ENCODE measurements at regions not wholly inside any gene's neighbourhood (a gene's known extent, or its start where the extent isn't known, plus 50 kb on each side); places are given as distances from the start of the nearest gene placed in this dataset.

GRCh38 chr5:175765858-175766257 is 105.5 kb upstream of the CPLX2 start:
- DNase-seq (ENCODE audit: low spot score) (no peak), ATAC-seq (no peak)
- Mint-ChIP-seq H3K4me3 (no peak overlapping the region), H3K9me3 (peaks cover 4% of the 10 kb centered on the region), H3K27ac (no peak overlapping the region), H3K36me3 (peaks cover 9% of the 10 kb centered on the region), H3K27me3 (peaks cover 33 to 34% of the 10 kb centered on the region in 2 donors), H3K4me1 (ENCODE audit: low read depth in 2 of 2) (peaks cover 0 to 4% of the 10 kb centered on the region in 2 donors)

GRCh38 chr5:175766963-175767362 is 104.4 kb upstream of the CPLX2 start:
- H3K36me3 Mint-ChIP-seq = peaks cover 9% of the 10 kb centered on the region
- peaks cover 0 to 4% of the 10 kb centered on the region in 2 donors for H3K4me1 Mint-ChIP-seq (ENCODE audit: low read depth in 2 of 2)
- H3K27ac Mint-ChIP-seq = no peak overlapping the region
- H3K27me3 Mint-ChIP-seq = peaks cover 38 to 45% of the 10 kb centered on the region in 2 donors
- H3K4me3 Mint-ChIP-seq = no peak overlapping the region
- ATAC-seq (no peak), DNase-seq (ENCODE audit: low spot score) (no peak)
- H3K9me3 Mint-ChIP-seq = peaks cover 4% of the 10 kb centered on the region

GRCh38 chr5:175772747-175773533 is 98.4 kb upstream of the CPLX2 start:
- DNase-seq (ENCODE audit: low spot score) = no peak
- Mint-ChIP-seq H3K27me3 (peaks cover 35 to 56% of the 10 kb centered on the region in 2 donors), H3K9me3 (peaks cover 2% of the 10 kb centered on the region), H3K4me3 (no peak overlapping the region), H3K27ac (no peak overlapping the region), H3K4me1 (ENCODE audit: low read depth in 2 of 2) (no peaks in the 10 kb centered on the region), H3K36me3 (peaks cover 3% of the 10 kb centered on the region)
- no peak for ATAC-seq

- Mint-ChIP-seq H3K27ac (no peak overlapping the region), H3K36me3 (no peaks in the 10 kb centered on the region), H3K27me3 (peaks cover 32 to 49% of the 10 kb centered on the region in 2 donors)
Observed at GRCh38 chr5:175773534-175774070, 97.8 kb upstream of the CPLX2 start.

GRCh38 chr5:175775416-175775815 is 96.0 kb upstream of the CPLX2 start:
- no peak overlapping the region for H3K27ac Mint-ChIP-seq
- no peak for DNase-seq (ENCODE audit: low spot score)
- no peaks in the 10 kb centered on the region for H3K4me1 Mint-ChIP-seq (ENCODE audit: low read depth in 2 of 2)
- H3K27me3 Mint-ChIP-seq = peaks cover 36 to 49% of the 10 kb centered on the region in 2 donors
- no peaks in the 10 kb centered on the region for H3K36me3 Mint-ChIP-seq
- ATAC-seq = no peak
- no peak overlapping the region for H3K4me3 Mint-ChIP-seq
- H3K9me3 Mint-ChIP-seq = no peaks in the 10 kb centered on the region

More at GRCh38 chr5:175773534-175774070, 97.8 kb upstream of the CPLX2 start:
- ATAC-seq (no peak), DNase-seq (ENCODE audit: low spot score) (no peak)
- H3K9me3 Mint-ChIP-seq = no peaks in the 10 kb centered on the region
- no peak overlapping the region for H3K4me3 Mint-ChIP-seq
- H3K4me1 Mint-ChIP-seq (ENCODE audit: low read depth in 2 of 2) = no peaks in the 10 kb centered on the region

GRCh38 chr5:175778951-175779503 is 92.4 kb upstream of the CPLX2 start:
- Mint-ChIP-seq H3K9me3 (no peaks in the 10 kb centered on the region), H3K4me1 (ENCODE audit: low read depth in 2 of 2) (no peaks in the 10 kb centered on the region), H3K36me3 (no peaks in the 10 kb centered on the region), H3K4me3 (no peak overlapping the region), H3K27ac (no peak overlapping the region), H3K27me3 (peaks cover 33 to 45% of the 10 kb centered on the region in 2 donors)
- ATAC-seq (peak in 1 of 2 donors; percentile 15), DNase-seq (ENCODE audit: low spot score) (no peak)

- Mint-ChIP-seq H3K27me3 (peaks cover 31 to 56% of the 10 kb centered on the region in 2 donors), H3K4me1 (ENCODE audit: low read depth in 2 of 2) (no peaks in the 10 kb centered on the region), H3K9me3 (no peaks in the 10 kb centered on the region), H3K4me3 (no peak overlapping the region), H3K36me3 (no peaks in the 10 kb centered on the region), H3K27ac (no peak overlapping the region)
- DNase-seq (ENCODE audit: low spot score) (no peak), ATAC-seq (no peak)
Observed at GRCh38 chr5:175783739-175784138, 87.6 kb upstream of the CPLX2 start.

- ATAC-seq (no peak), DNase-seq (ENCODE audit: low spot score) (no peak)
- no peak overlapping the region for H3K4me3 Mint-ChIP-seq
- peaks cover 31 to 59% of the 10 kb centered on the region in 2 donors for H3K27me3 Mint-ChIP-seq
- H3K36me3 Mint-ChIP-seq = no peaks in the 10 kb centered on the region
- H3K27ac Mint-ChIP-seq = no peak overlapping the region
- H3K9me3 Mint-ChIP-seq = no peaks in the 10 kb centered on the region
- H3K4me1 Mint-ChIP-seq (ENCODE audit: low read depth in 2 of 2) = no peaks in the 10 kb centered on the region
Observed at GRCh38 chr5:175784230-175784629, 87.1 kb upstream of the CPLX2 start.

- no peak for DNase-seq (ENCODE audit: low spot score)
- no peak for ATAC-seq
Observed at GRCh38 chr5:175785681-175786080, 85.7 kb upstream of the CPLX2 start.

GRCh38 chr5:175788155-175788787 is 83.1 kb upstream of the CPLX2 start:
- Mint-ChIP-seq H3K4me1 (ENCODE audit: low read depth in 2 of 2) (no peaks in the 10 kb centered on the region), H3K4me3 (no peak overlapping the region), H3K27me3 (peaks cover 27 to 56% of the 10 kb centered on the region in 2 donors), H3K9me3 (no peaks in the 10 kb centered on the region), H3K27ac (no peak overlapping the region), H3K36me3 (no peaks in the 10 kb centered on the region)
- no peak for ATAC-seq
- no peak for DNase-seq (ENCODE audit: low spot score)

More at GRCh38 chr5:175785681-175786080, 85.7 kb upstream of the CPLX2 start:
- H3K4me3 Mint-ChIP-seq = no peak overlapping the region
- no peaks in the 10 kb centered on the region for H3K36me3 Mint-ChIP-seq
- no peaks in the 10 kb centered on the region for H3K9me3 Mint-ChIP-seq
- H3K27ac Mint-ChIP-seq = no peak overlapping the region
- H3K4me1 Mint-ChIP-seq (ENCODE audit: low read depth in 2 of 2) = no peaks in the 10 kb centered on the region
- H3K27me3 Mint-ChIP-seq = peaks cover 29 to 57% of the 10 kb centered on the region in 2 donors

- Mint-ChIP-seq H3K27ac (no peak overlapping the region), H3K4me1 (ENCODE audit: low read depth in 2 of 2) (no peaks in the 10 kb centered on the region), H3K9me3 (no peaks in the 10 kb centered on the region), H3K36me3 (no peaks in the 10 kb centered on the region), H3K27me3 (peaks cover 33 to 61% of the 10 kb centered on the region in 2 donors), H3K4me3 (no peak overlapping the region)
- DNase-seq (ENCODE audit: low spot score) (no peak), ATAC-seq (no peak)
Observed at GRCh38 chr5:175789670-175790069, 81.7 kb upstream of the CPLX2 start.

- DNase-seq (ENCODE audit: low spot score) = no peak
- Mint-ChIP-seq H3K36me3 (peaks cover 3% of the 10 kb centered on the region), H3K27me3 (peaks cover 36 to 70% of the 10 kb centered on the region in 2 donors), H3K4me3 (no peak overlapping the region), H3K4me1 (ENCODE audit: low read depth in 2 of 2) (peaks cover 0 to 2% of the 10 kb centered on the region in 2 donors), H3K27ac (no peak overlapping the region), H3K9me3 (no peaks in the 10 kb centered on the region)
- no peak for ATAC-seq
Observed at GRCh38 chr5:175790796-175791195, 80.6 kb upstream of the CPLX2 start.

- peaks cover 0 to 9% of the 10 kb centered on the region in 2 donors for H3K4me1 Mint-ChIP-seq (ENCODE audit: low read depth in 2 of 2)
- H3K27ac Mint-ChIP-seq = no peak overlapping the region
- H3K36me3 Mint-ChIP-seq = peaks cover 6% of the 10 kb centered on the region
- no peak for DNase-seq (ENCODE audit: low spot score)
- no peak for ATAC-seq
- peaks cover 40 to 62% of the 10 kb centered on the region in 2 donors for H3K27me3 Mint-ChIP-seq
- no peaks in the 10 kb centered on the region for H3K9me3 Mint-ChIP-seq
- H3K4me3 Mint-ChIP-seq = no peak overlapping the region
Observed at GRCh38 chr5:175795959-175796358, 75.4 kb upstream of the CPLX2 start.
